HS-5 (cell line): ENCODE measurements at regions not wholly inside any gene's neighbourhood (a gene's known extent, or its start where the extent isn't known, plus 50 kb on each side); places are given as distances from the start of the nearest gene placed in this dataset.
"Not testable (repeated sequence)": the region's sequence is repeated elsewhere in the genome, so short reads cannot be mapped to it uniquely, and the experiment has no call there.

Source experiments
- DNase-seq: peaks from one replicate; pipeline ENCODE4 v3.0.0-alpha.2; 2012; ENCODE audit warnings: low read depth

- no peak for DNase-seq
Measured at GRCh38 chr17:26731005-26731921, 562.7 kb upstream of the WSB1 start.

DNA sequence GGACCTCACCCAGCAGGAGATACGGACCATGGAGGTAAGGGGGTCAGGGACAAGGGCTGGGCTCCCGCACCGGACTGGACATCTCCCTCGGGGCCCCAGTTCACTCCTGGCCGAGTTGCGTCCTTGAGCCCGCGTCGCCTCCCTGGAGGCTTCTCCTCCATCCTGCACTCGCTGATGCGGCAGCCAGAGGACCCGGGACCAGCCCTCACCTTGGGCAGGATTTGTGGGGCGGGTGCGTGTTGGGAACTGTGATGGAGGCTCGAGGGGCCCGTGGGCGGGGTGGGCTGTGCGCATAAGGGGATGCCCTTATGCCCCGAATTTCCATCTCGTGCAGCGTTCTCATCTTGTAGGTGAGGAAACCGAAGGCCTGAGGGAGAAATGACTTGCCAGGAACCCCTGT, 562.0 kb upstream of the WSB1 start:
- DNase-seq = not testable (repeated sequence)

- not testable (repeated sequence) for DNase-seq
Measured at GRCh38 chr17:26734775-26735174, 559.1 kb upstream of the WSB1 start.

DNA sequence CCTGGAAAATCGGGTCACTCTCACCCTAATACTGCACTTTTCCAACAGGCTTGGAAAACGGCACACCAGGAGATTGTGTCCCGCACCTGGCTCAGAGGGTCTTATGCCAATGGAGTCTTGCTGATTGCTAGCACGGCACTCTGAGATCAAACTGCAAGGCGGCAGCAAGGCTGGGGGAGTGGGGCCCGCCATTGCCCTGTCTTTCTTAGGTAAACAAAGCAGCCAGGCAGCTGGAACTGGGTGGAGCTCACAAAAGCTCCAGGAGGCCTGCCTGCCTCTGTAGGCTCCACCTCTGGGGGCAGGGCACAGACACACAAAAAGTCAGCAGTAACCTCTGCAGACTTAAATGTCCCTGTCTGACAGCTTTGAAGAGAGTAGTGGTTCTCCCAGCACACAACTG, 557.9 kb upstream of the WSB1 start:
- DNase-seq = not testable (repeated sequence)

DNA sequence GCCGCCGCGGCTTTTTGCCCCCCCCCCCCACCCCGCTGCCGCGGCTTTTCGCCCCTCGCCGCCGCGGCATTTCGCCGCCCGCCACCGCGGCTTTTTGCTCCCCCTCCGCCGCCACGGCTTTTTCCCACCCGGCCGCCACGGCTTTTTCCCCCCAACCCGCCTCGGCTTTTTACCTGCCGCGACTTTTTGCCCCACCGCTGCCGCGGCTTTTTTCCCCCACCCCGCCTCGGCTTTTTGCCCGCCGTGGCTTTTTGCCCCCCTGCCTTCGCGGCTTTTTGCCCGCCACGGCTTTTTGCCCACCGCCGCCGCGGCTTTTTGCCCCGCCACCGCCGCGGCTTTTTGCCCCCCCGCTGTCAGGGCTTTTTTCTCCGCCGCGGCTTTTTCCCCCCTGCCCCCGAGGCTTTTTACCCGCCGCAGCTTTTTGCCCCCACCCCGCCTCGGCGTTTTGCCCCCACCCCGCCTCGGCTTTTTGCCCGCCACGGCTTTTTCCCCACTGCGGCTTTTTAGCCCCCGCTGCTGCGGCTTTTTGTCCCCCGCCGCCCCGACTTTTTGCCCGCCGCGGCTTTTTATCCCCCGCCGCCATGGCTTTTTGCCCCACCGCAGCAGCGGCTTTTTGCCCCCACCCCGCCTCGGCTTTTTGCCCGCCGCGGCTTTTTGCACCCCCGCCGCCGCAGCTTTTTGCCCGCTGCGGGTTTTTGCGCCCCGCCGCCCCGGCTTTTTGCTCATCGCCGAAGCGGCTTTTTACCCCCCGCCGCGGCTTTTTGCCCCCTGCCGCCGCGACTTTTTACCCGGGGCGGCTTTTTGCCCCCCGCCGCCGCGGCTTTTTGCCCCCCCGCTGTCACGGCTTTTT, 527.8 kb upstream of the WSB1 start:
- DNase-seq = no peak

GRCh38 chr17:26766743-26767142, 527.2 kb upstream of the WSB1 start:
- no peak for DNase-seq

DNA sequence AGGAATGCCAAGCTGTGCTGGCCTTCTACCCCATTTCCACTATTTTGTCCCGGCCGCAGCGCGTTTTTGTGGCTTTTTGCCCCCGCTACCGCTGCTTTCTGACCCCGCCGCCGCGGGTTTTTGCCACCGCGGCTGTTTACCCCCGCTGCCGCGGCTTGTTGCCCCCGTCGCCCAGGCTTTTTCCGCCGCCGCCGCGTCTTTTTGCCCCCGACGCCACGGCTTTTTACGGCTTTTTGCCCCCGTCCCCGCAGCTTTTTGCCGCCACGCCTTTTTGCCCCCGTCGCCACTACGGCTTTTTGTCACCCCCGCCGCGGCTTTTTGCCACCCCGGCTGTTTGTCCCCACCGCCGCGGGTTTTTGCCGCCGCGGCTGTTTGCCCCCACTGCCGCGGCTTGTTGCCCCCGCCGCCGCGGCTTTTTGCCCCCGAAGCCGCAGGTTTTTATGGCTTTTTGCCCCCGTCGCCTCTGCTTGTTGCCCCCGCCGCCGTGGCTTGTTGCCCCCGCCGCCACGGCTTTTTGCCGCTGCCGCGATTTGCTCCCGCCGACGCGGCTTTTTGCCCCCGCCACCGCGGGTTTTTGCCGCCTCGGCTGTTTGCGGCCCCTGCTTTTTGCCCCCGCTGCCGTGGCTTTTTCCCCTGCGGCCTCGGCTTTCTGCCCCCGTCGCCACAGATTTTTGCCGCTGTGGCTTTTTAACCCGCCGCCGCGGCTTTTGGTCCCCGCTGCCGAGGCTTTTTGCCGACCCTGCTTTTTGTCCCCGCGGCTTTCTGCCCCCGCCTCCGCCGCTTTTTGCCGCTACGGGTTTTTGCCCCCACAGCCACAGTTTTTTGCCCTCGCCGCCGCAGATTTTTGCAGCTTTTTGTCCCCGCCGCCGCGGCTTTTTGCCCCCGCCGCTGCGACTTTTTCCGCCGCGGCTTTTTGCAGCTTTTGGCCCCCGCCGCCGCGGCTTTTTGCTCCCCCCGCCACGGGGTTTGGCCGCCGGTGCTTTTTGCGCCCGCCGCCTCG, 520.4 kb upstream of the WSB1 start:
- no peak for DNase-seq

GRCh38 chr17:26774291-26775218, 519.4 kb upstream of the WSB1 start:
- no peak for DNase-seq

- no peak for DNase-seq
Measured at GRCh38 chr17:26775219-26775822, 518.6 kb upstream of the WSB1 start.

DNA sequence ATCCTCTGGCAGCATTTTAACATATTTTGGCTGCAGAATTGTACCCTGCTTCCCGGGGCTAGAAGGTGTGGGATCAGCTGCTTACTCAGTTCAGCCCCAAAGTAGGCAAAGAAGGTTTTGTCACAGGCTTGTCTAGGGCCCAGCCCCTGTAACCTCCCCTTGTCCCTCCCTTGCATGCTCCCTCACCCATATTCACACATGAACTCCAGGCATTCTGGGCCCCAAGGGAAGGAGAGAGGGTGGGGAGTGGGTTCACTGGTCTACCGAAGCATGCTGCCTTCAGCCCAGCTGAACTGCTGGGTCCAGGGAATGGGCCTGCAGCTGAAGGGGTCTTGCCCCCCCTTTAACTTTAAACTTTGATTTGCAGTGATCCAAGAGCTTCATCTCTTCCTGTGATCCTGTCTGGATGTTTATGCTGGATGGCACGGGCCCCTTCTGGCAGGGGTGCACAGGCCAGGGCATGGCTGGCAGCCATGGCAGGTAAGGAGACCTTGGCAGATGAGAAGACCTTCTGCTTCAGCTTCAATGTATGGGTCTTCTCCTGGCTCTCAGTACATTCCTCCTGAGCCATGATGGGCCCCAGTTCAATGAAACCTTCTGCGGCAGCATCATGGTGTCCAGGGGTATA, 513.6 kb upstream of the WSB1 start:
- not testable (repeated sequence) for DNase-seq

- no peak for DNase-seq
Measured at GRCh38 chr17:26782153-26782552, 511.8 kb upstream of the WSB1 start.

GRCh38 chr17:26792486-26792885, 501.4 kb upstream of the WSB1 start:
- DNase-seq = peak; percentile 10

GRCh38 chr17:26807024-26807423, 486.9 kb upstream of the WSB1 start:
- DNase-seq = no peak

DNA sequence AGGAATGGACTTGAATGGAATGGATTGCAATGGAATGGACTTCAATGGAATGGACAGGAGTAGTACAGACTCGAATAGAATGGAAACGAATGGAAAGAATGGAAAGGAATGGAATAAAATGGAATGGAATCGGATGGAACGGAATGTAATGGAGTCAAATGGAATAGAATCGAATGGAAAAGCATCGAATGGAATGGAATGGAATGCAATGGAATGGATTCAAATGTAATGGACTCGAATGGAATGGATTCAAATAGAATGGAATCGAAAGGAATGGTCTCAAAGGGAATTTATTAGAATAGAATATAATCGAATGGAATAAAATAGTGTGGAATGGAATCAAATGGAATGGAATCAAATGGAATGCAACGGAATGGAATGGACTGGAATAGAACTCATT, 484.9 kb upstream of the WSB1 start:
- no peak for DNase-seq

GRCh38 chr17:26818736-26819135, 475.2 kb upstream of the WSB1 start:
- DNase-seq = no peak
